Peyer's patch (tissue), 4 donors: ENCODE measurements at regions not wholly inside any gene's neighbourhood (a gene's known extent, or its start where the extent isn't known, plus 50 kb on each side); places are given as distances from the start of the nearest gene placed in this dataset.

Experiments used
- CTCF ChIP-seq, 6 experiments: fragments of 450-650 bp in 4 of 6; fragments of 200-600 bp in 2 of 6; sonication (generic) in 1 of 6; IDR thresholded peaks; one replicate each; pipeline ENCODE4 v1.5.1; 2017 to 2019; ENCODE audit warnings: antibody characterized with exemption in 6 of 6, mild to moderate bottlenecking in 3 of 6, moderate library complexity in 1 of 6
- POLR2A ChIP-seq, 2 donors: fragments of 450-650 bp; IDR thresholded peaks; one replicate each; pipeline ENCODE4 v1.5.1; 2017; ENCODE audit warnings: antibody characterized with exemption in 2 of 2, mild to moderate bottlenecking in 2 of 2, moderate library complexity in 2 of 2

DNA sequence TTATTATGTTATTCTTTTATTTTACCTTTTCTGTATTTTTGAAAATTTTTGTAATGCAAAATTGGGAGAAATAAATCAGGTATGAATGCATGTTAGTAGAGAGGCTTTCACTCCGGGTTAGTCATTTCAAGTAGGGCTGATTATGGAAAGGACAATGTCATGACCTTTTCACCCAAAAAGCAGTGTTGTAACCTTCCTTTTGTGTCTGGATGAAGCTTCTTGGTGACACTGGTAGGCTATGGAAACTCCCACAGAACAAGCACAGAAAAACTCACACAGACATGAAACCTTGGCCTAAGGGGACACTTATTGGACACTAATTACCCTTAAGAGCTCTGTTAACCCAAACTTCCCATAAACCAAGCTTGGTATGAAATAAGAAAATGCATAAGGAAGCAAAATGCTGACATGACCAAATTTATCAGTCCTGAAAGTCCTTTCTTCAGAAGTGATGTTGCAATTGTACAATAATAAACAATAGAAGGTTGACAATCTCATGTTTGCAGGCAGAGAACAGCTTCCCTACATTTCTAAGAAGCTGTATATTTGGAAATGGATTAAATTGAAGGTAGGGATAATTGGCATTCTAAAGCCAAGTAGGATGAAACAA lies 70.0 kb upstream of the KCNJ15 start:
- TF ChIP-seq CTCF (IDR thresholded peaks at IDR 0.05) (no peak), POLR2A (IDR thresholded peaks at IDR 0.05) (no peak)
